H1 (cell line): ENCODE measurements at regions not wholly inside any gene's neighbourhood (a gene's known extent, or its start where the extent isn't known, plus 50 kb on each side); places are given as distances from the start of the nearest gene placed in this dataset.

Experiments
- BRCA1 ChIP-seq: IDR thresholded peaks from 2 replicates; pipeline ENCODE4 v1.6.1; 2012; ENCODE audit warnings: low read depth, low read length, improper control_type of control experiment
- CTBP2 ChIP-seq: IDR thresholded peaks from 2 replicates; pipeline ENCODE4 v1.7.0; 2011; ENCODE audit warnings: borderline replicate concordance, mild to moderate bottlenecking, moderate library complexity, mixed read lengths, low read length; ENCODE audit not compliant: insufficient read depth, insufficient read length
- GTF2F1 ChIP-seq: IDR thresholded peaks from 2 replicates; pipeline ENCODE4 v1.6.1; 2012; ENCODE audit warnings: low read depth, low read length, improper control_type of control experiment, borderline replicate concordance
- RAD21 ChIP-seq, 2 experiments: IDR thresholded peaks in 1 of 2; conservative IDR thresholded peaks in 1 of 2; 2 replicates each; pipeline ENCODE4 v1.6.1; 2011; ENCODE audit warnings: low read depth in 2 of 2, low read length in 2 of 2, improper control_type of control experiment in 1 of 2, inconsistent platforms in 1 of 2, mild to moderate bottlenecking in 1 of 2, moderate library complexity in 1 of 2
- YY1 ChIP-seq: IDR thresholded peaks from 2 replicates; pipeline ENCODE4 v1.6.1; 2011; ENCODE audit warnings: low read depth, mild to moderate bottlenecking, low read length
- TF ChIP-seq, protein P1 (sequence below): IDR thresholded peaks from 2 replicates; pipeline ENCODE4 v1.6.1; 2011; ENCODE audit warnings: low read depth, mild to moderate bottlenecking, low read length; ENCODE audit not compliant: insufficient read depth

DNA sequence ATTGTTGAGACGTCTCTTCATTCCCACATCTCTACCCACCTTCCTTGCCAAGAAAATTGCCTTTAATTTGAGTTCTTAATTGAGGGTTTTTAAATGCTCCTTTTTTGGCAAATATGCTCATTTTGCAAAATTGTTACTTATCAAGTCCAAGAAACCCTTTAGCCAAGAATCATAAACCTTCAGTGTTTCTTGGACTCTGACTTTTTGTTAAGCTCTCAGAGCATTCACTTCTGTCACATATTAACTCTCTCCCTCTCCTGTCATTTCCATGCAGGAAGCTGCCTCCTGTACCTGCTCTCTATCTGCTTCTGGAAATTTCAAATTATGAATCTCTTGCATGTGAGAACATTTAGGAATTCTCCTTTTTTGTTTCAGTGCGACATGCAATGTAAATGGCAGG, 100.0 kb upstream of the PIEZO2 start (continued):
- TF ChIP-seq RAD21 (IDR thresholded peaks at IDR 0.05 in 1 of 2, conservative IDR thresholded peaks at IDR 0.05 in 1 of 2; ENCODE audit: low read depth in 2 of 2, low read length in 2 of 2) (no peak), BRCA1 (no peak), YY1 (no peak), GTF2F1 (no peak), CTBP2 (no peak)
- TF ChIP-seq, protein P1, sequence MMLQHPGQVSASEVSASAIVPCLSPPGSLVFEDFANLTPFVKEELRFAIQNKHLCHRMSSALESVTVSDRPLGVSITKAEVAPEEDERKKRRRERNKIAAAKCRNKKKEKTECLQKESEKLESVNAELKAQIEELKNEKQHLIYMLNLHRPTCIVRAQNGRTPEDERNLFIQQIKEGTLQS, result no peak
